ENCODE measurements at regions not wholly inside any gene's neighbourhood (a gene's known extent, or its start where the extent isn't known, plus 50 kb on each side); places are given as distances from the start of the nearest gene placed in this dataset.

DNA sequence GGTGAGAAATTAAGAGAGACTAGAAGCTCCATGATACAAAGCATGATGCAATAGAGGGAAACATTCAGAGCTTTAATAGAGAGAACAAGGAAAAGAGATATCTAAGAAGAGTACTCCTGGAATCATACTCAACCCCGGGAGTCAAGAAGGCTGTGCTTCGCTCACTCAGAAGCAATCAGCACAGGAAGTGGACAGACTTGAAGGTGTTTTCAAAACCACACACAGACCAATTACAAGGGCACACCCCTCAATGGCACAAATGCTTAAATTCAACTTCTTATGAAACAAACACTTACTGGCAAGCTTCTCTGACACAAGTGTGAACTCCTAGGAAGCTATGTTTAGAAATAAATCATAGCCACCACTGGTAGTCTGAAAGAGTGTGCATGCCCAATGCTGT lies 462.3 kb downstream of the GABRG2 start:
- Histone ChIP-seq H3K27ac (ENCODE audit: low read length in 2 of 2) (no peak overlapping the region), H3K36me3 (replicated peaks in 1 of 2; ENCODE audit: control extremely low read depth in 1 of 2, control insufficient read depth in 1 of 2, extremely low read depth in 1 of 2, insufficient read depth in 2 of 2, low read length in 1 of 2) (no peaks in the 10 kb centered on the region), H3K9me3 (ENCODE audit: control extremely low read depth in 1 of 3, control insufficient read depth in 2 of 3, insufficient read depth in 1 of 3, low read length in 2 of 3) (peaks cover 0 to 10% (median 0%) of the 10 kb centered on the region in 3 donors), H3K27me3 (replicated peaks in 1 of 4; ENCODE audit: control extremely low read depth in 1 of 4, control insufficient read depth in 3 of 4, insufficient read depth in 4 of 4, low read length in 3 of 4) (no peaks in the 10 kb centered on the region), H4K20me1 (ENCODE audit: control insufficient read depth, insufficient read depth, low read length, poor library complexity, severe bottlenecking) (no peaks in the 10 kb centered on the region), H3K4me2 (replicated peaks; ENCODE audit: low read depth, low read length, poor library complexity, severe bottlenecking) (no peak overlapping the region), H2AFZ (ENCODE audit: insufficient read depth, low read depth, low read length, poor library complexity, severe bottlenecking) (no peak overlapping the region), H3K79me2 (ENCODE audit: control insufficient read depth, insufficient read depth, low read length) (no peaks in the 10 kb centered on the region), H3K9ac (ENCODE audit: low read length) (no peak overlapping the region), H3K4me1 (ENCODE audit: control insufficient read depth in 2 of 2, insufficient read depth in 2 of 2, low read length in 2 of 2) (no peaks in the 10 kb centered on the region), H3K4me3 (ENCODE audit: control extremely low read depth in 1 of 5, extremely low read depth in 1 of 5, insufficient read depth in 1 of 5, low read depth in 2 of 5, low read length in 4 of 5) (no peak overlapping the region)
- H3K27ac Mint-ChIP-seq: no peak overlapping the region
- TF ChIP-seq, protein P1, sequence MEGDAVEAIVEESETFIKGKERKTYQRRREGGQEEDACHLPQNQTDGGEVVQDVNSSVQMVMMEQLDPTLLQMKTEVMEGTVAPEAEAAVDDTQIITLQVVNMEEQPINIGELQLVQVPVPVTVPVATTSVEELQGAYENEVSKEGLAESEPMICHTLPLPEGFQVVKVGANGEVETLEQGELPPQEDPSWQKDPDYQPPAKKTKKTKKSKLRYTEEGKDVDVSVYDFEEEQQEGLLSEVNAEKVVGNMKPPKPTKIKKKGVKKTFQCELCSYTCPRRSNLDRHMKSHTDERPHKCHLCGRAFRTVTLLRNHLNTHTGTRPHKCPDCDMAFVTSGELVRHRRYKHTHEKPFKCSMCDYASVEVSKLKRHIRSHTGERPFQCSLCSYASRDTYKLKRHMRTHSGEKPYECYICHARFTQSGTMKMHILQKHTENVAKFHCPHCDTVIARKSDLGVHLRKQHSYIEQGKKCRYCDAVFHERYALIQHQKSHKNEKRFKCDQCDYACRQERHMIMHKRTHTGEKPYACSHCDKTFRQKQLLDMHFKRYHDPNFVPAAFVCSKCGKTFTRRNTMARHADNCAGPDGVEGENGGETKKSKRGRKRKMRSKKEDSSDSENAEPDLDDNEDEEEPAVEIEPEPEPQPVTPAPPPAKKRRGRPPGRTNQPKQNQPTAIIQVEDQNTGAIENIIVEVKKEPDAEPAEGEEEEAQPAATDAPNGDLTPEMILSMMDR (IDR thresholded peaks at IDR 0.05): no peak
- no peak for TF ChIP-seq EZH2 (IDR thresholded peaks at IDR 0.05; ENCODE audit: borderline replicate concordance, insufficient read depth, low read depth, low read length, poor library complexity, severe bottlenecking)
- WGBS (ENCODE audit: insufficient coverage): no CpG with 5 or more reads among the region's 2 CpGs
- intact Hi-C loops (cut with micrococcal nuclease): no loop called here
- ChIA-PET CTCF (no interaction called here), POLR2A (no interaction called here)
- ATAC-seq (ENCODE audit: low read depth) (no peak), DNase-seq (no peak)
- peaks cover 9% of the 10 kb centered on the region for H3K9me3 Mint-ChIP-seq (ENCODE audit: insufficient read depth)
- no peaks in the 10 kb centered on the region for H3K27me3 Mint-ChIP-seq
- H3K4me1 Mint-ChIP-seq: no peaks in the 10 kb centered on the region
- no peak overlapping the region for H3K4me3 Mint-ChIP-seq

DNA sequence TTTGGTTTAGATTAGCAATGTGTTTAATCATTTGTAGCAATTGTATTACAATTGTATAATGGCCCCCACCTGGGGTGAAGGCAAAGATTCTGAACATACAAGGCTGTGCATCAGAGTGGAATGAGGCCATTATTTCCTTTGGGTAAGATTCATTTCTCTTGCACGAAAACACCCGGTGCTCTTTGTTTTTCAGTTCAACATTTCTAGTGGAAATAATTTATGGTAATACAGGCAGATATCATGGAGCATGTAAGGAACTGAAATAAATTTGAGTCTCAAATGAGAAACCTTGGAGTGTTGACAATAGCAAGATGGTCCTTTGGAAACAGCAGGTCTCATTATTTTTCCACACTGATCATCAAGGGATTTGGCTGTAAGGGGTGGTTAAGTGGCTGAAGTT lies 475.9 kb downstream of the GABRG2 start:
- ATAC-seq (ENCODE audit: low read depth) (no peak), DNase-seq (no peak)
- H3K9me3 ChIP-seq (ENCODE audit: control extremely low read depth in 1 of 3, control insufficient read depth in 2 of 3, insufficient read depth in 1 of 3, low read length in 2 of 3): peaks cover 0 to 2% (median 0%) of the 10 kb centered on the region in 3 donors
- H4K20me1 ChIP-seq (ENCODE audit: control insufficient read depth, insufficient read depth, low read length, poor library complexity, severe bottlenecking): no peaks in the 10 kb centered on the region
- CTCF ChIA-PET: no interaction called here
- no peak overlapping the region for H3K27ac Mint-ChIP-seq
- POLR2A ChIA-PET: no interaction called here
- intact Hi-C loops (cut with micrococcal nuclease): no loop called here
- H3K27ac ChIP-seq (ENCODE audit: low read length in 2 of 2): no peak overlapping the region
- H3K4me3 ChIP-seq (ENCODE audit: control extremely low read depth in 1 of 5, extremely low read depth in 1 of 5, insufficient read depth in 1 of 5, low read depth in 2 of 5, low read length in 4 of 5): no peak overlapping the region
- H3K4me2 ChIP-seq (replicated peaks; ENCODE audit: low read depth, low read length, poor library complexity, severe bottlenecking): no peak overlapping the region
- H3K9ac ChIP-seq (ENCODE audit: low read length): no peak overlapping the region
- no peak overlapping the region for H2AFZ ChIP-seq (ENCODE audit: insufficient read depth, low read depth, low read length, poor library complexity, severe bottlenecking)
- no peaks in the 10 kb centered on the region for H3K4me1 ChIP-seq (ENCODE audit: control insufficient read depth in 2 of 2, insufficient read depth in 2 of 2, low read length in 2 of 2)
- 84% methylated on average over 2 of the region's 2 CpGs for WGBS (ENCODE audit: insufficient coverage)
- no peaks in the 10 kb centered on the region for H3K36me3 ChIP-seq (replicated peaks in 1 of 2; ENCODE audit: control extremely low read depth in 1 of 2, control insufficient read depth in 1 of 2, extremely low read depth in 1 of 2, insufficient read depth in 2 of 2, low read length in 1 of 2)
- no peaks in the 10 kb centered on the region for H3K27me3 ChIP-seq (replicated peaks in 1 of 4; ENCODE audit: control extremely low read depth in 1 of 4, control insufficient read depth in 3 of 4, insufficient read depth in 4 of 4, low read length in 3 of 4)
- no peaks in the 10 kb centered on the region for H3K9me3 Mint-ChIP-seq (ENCODE audit: insufficient read depth)
- no peak overlapping the region for H3K4me3 Mint-ChIP-seq
- no peaks in the 10 kb centered on the region for H3K4me1 Mint-ChIP-seq
- TF ChIP-seq, protein P1 (IDR thresholded peaks at IDR 0.05): no peak
- TF ChIP-seq EZH2 (IDR thresholded peaks at IDR 0.05; ENCODE audit: borderline replicate concordance, insufficient read depth, low read depth, low read length, poor library complexity, severe bottlenecking): no peak
- no peaks in the 10 kb centered on the region for H3K79me2 ChIP-seq (ENCODE audit: control insufficient read depth, insufficient read depth, low read length)
- no peaks in the 10 kb centered on the region for H3K27me3 Mint-ChIP-seq

Measured in B cell (primary cell).